Neural progenitor cell (in vitro differentiated cells): ENCODE measurements at regions not wholly inside any gene's neighbourhood (a gene's known extent, or its start where the extent isn't known, plus 50 kb on each side); places are given as distances from the start of the nearest gene placed in this dataset.

Source experiments
- CTCF ChIP-seq: fragments of 200-600 bp; sonication (generic); IDR thresholded peaks from 2 replicates; pipeline ENCODE4 v1.5.1; 2017; ENCODE audit warnings: antibody characterized with exemption, mild to moderate bottlenecking
- EZH2 ChIP-seq: fragments of 200-600 bp; sonication (generic); IDR thresholded peaks from 2 replicates; pipeline ENCODE4 v1.6.1; 2017; ENCODE audit warnings: antibody characterized with exemption, mild to moderate bottlenecking, moderate library complexity

DNA sequence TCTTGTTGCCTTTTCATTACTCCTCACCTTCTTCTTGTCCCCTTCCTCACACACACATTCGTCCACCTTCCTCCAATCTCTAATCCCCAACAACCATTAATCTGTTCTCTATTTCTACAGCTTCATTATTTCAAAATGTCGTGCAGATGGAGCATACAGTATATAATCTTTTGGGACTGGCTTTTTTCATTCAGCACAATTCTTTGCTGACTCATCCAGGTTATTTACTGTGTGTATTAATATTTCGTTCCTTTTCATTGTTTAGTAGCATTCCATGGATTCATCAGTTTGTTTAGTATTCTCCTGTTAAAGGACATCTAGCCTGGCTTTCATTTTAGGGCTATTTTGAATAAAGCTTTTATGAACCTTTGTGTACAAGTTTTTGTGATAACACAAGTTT lies 159.3 kb downstream of the PTPN20 start:
- no peak for TF ChIP-seq CTCF
- TF ChIP-seq EZH2, result no peak
